SK-N-SH treated with all-trans-retinoic acid at 6 μM for 48 hours (cell line): ENCODE measurements at regions not wholly inside any gene's neighbourhood (a gene's known extent, or its start where the extent isn't known, plus 50 kb on each side); places are given as distances from the start of the nearest gene placed in this dataset.
A peak's percentile ranks its signal among the peaks of the same experiment; 100 is the strongest.

Experiments
- ATAC-seq: fragments of 200-7000 bp; cut with Tn5 transposase; 3 replicates; pipeline ENCODE4 v1.9.1; 2020; ENCODE audit warnings: mild to moderate bottlenecking, moderate library complexity
- ARNTL ChIP-seq: fragments of 450-650 bp; formaldehyde crosslinking; IDR thresholded peaks from 2 replicates; pipeline ENCODE4 v1.5.0; 2020; ENCODE audit warnings: low read depth, mild to moderate bottlenecking, moderate library complexity, borderline replicate concordance
- BACH2 ChIP-seq: fragments of 250-450 bp; sonication (Bioruptor Pico); IDR thresholded peaks from 2 replicates; pipeline ENCODE4 v1.9.0; 2021; ENCODE audit warnings: mild to moderate bottlenecking, borderline replicate concordance
- CREB5 ChIP-seq: fragments of 250-450 bp; sonication (Bioruptor Pico); IDR thresholded peaks from 2 replicates; pipeline ENCODE4 v1.5.1; 2020; ENCODE audit warnings: low read depth, mild to moderate bottlenecking, moderate library complexity
- CSDC2 ChIP-seq: fragments of 250-450 bp; sonication (Bioruptor Pico); IDR thresholded peaks from 2 replicates; pipeline ENCODE4 v1.5.0; 2020; ENCODE audit warnings: mild to moderate bottlenecking, moderate library complexity
- GLIS3 ChIP-seq: fragments of 250-450 bp; sonication (Bioruptor Pico); IDR thresholded peaks from 2 replicates; pipeline ENCODE4 v1.5.0; 2020; ENCODE audit warnings: mild to moderate bottlenecking, moderate library complexity
- OSR1 ChIP-seq: fragments of 250-450 bp; sonication (Bioruptor Pico); IDR thresholded peaks from 2 replicates; pipeline ENCODE4 v1.8.0; 2022; ENCODE audit warnings: moderate library complexity, mild to moderate bottlenecking, inconsistent platforms
- PPARA ChIP-seq: fragments of 250-450 bp; sonication (Bioruptor Pico); IDR thresholded peaks from 2 replicates; pipeline ENCODE4 v1.5.0; 2020; ENCODE audit warnings: mild to moderate bottlenecking, borderline replicate concordance
- RARB ChIP-seq: fragments of 250-450 bp; sonication (Bioruptor Pico); IDR thresholded peaks from 2 replicates; pipeline ENCODE4 v1.8.0; 2021; ENCODE audit warnings: mild to moderate bottlenecking, moderate library complexity
- SNAI2 ChIP-seq: fragments of 250-450 bp; sonication (Bioruptor Pico); IDR thresholded peaks from 2 replicates; pipeline ENCODE4 v1.5.0; 2020; ENCODE audit warnings: mild to moderate bottlenecking, moderate library complexity
- ZC3H10 ChIP-seq: fragments of 250-450 bp; sonication (Bioruptor Pico); IDR thresholded peaks from 2 replicates; pipeline ENCODE4 v1.5.1; 2021; ENCODE audit warnings: mild to moderate bottlenecking, moderate library complexity
- ZFP3 ChIP-seq: fragments of 250-450 bp; sonication (Bioruptor Pico); IDR thresholded peaks from 2 replicates; pipeline ENCODE4 v1.5.0; 2020; ENCODE audit warnings: mild to moderate bottlenecking, moderate library complexity
- ZFP30 ChIP-seq: fragments of 450-650 bp; formaldehyde crosslinking; IDR thresholded peaks from 2 replicates; pipeline ENCODE4 v1.5.0; 2022; ENCODE audit warnings: mild to moderate bottlenecking, moderate library complexity
- ZNF565 ChIP-seq: fragments of 450-650 bp; formaldehyde crosslinking; conservative IDR thresholded peaks from 2 replicates; pipeline ENCODE4 v1.5.0; 2020; ENCODE audit warnings: low read depth, mild to moderate bottlenecking, moderate library complexity
- ZNF70 ChIP-seq: fragments of 450-650 bp; formaldehyde crosslinking; IDR thresholded peaks from 2 replicates; pipeline ENCODE4 v1.5.0; 2020; ENCODE audit warnings: mild to moderate bottlenecking, moderate library complexity
- ZNF8 ChIP-seq: fragments of 450-650 bp; formaldehyde crosslinking; IDR thresholded peaks from 2 replicates; pipeline ENCODE4 v1.5.0; 2020; ENCODE audit warnings: mild to moderate bottlenecking, moderate library complexity
- TF ChIP-seq, protein P1 (sequence below): fragments of 250-450 bp; sonication (Bioruptor Pico); IDR thresholded peaks from 2 replicates; pipeline ENCODE4 v1.8.0; 2021; ENCODE audit warnings: low read depth, mild to moderate bottlenecking, moderate library complexity, borderline replicate concordance
- TF ChIP-seq, protein P2 (sequence below): fragments of 250-450 bp; sonication (Bioruptor Pico); IDR thresholded peaks from 2 replicates; pipeline ENCODE4 v1.5.0; 2020; ENCODE audit warnings: mild to moderate bottlenecking, moderate library complexity

DNA sequence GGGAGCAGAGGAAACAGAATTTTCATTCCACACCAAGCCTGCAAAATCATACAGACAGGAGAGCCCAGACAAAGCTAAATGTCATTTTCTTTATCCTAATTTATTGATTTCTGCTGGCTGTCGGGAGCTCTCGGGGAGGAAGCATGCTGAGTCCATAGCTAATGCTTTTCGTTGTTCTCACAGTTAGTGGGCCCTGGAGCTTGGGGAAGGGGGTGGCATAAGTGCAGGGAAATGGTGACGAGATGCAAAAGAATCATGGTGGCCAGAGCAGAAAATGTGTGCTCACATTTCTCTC, 202.4 kb downstream of the TOMM20 start:
- ATAC-seq, result no peak
- TF ChIP-seq, protein P1, sequence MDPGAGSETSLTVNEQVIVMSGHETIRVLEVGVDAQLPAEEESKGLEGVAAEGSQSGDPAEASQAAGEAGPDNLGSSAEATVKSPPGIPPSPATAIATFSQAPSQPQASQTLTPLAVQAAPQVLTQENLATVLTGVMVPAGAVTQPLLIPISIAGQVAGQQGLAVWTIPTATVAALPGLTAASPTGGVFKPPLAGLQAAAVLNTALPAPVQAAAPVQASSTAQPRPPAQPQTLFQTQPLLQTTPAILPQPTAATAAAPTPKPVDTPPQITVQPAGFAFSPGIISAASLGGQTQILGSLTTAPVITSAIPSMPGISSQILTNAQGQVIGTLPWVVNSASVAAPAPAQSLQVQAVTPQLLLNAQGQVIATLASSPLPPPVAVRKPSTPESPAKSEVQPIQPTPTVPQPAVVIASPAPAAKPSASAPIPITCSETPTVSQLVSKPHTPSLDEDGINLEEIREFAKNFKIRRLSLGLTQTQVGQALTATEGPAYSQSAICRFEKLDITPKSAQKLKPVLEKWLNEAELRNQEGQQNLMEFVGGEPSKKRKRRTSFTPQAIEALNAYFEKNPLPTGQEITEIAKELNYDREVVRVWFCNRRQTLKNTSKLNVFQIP (CRISPR knock-in tag), result no peak
- TF ChIP-seq ZNF8 (CRISPR knock-in tag) (no peak), ZFP30 (no peak), ARNTL (CRISPR knock-in tag) (no peak)
- TF ChIP-seq, all 23 proteins: peak for 0

GRCh38 chr1:234925440-234926263, 203.0 kb downstream of the TOMM20 start:
- ATAC-seq, result peak; percentile 98
- TF ChIP-seq ZC3H10 (CRISPR knock-in tag), result peak; percentile 62; the same call in 1 of the 2 replicates
- TF ChIP-seq RARB, result no peak
- TF ChIP-seq CSDC2, result 0 out of 2 replicates have a peak, but pooled peaks have one; percentile 69

- ATAC-seq, result no peak
- TF ChIP-seq ZFP3 (CRISPR knock-in tag), result no peak
- TF ChIP-seq, protein P1 (CRISPR knock-in tag), result no peak
- TF ChIP-seq RARB, result no peak
- TF ChIP-seq OSR1 (CRISPR knock-in tag), result no peak
- no peak for TF ChIP-seq ZC3H10 (CRISPR knock-in tag)
- no peak for TF ChIP-seq SNAI2 (CRISPR knock-in tag)
- TF ChIP-seq ZNF565, result no peak
- no peak for TF ChIP-seq PPARA
- TF ChIP-seq CREB5 (CRISPR knock-in tag), result no peak
- TF ChIP-seq CSDC2, result no peak
- no peak for TF ChIP-seq ZNF70
- TF ChIP-seq GLIS3 (CRISPR knock-in tag), result no peak
Observed at GRCh38 chr1:234924450-234925355, 203.9 kb downstream of the TOMM20 start.

DNA sequence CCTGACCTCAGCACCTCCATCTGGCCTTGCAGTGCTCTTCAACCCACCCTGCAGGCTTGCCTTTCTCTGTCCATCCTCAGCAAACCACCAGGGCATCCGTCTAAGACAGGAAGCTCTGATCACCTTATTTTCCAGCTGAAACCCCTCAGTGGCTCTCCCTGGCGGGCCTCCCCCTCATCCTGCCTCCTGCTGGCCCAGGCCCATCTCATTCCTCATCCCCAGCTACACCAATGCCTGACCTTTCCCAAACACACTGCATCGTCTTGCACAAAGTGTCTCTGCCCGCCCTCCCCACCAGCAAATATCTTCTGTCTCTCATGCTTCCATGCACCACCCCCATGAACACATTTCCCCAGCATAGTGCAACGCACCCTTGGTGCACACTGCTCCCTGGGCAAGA, 205.0 kb downstream of the TOMM20 start:
- no peak for ATAC-seq

More for the DNA sequence above, 205.0 kb downstream of the TOMM20 start:
- TF ChIP-seq, protein P2, sequence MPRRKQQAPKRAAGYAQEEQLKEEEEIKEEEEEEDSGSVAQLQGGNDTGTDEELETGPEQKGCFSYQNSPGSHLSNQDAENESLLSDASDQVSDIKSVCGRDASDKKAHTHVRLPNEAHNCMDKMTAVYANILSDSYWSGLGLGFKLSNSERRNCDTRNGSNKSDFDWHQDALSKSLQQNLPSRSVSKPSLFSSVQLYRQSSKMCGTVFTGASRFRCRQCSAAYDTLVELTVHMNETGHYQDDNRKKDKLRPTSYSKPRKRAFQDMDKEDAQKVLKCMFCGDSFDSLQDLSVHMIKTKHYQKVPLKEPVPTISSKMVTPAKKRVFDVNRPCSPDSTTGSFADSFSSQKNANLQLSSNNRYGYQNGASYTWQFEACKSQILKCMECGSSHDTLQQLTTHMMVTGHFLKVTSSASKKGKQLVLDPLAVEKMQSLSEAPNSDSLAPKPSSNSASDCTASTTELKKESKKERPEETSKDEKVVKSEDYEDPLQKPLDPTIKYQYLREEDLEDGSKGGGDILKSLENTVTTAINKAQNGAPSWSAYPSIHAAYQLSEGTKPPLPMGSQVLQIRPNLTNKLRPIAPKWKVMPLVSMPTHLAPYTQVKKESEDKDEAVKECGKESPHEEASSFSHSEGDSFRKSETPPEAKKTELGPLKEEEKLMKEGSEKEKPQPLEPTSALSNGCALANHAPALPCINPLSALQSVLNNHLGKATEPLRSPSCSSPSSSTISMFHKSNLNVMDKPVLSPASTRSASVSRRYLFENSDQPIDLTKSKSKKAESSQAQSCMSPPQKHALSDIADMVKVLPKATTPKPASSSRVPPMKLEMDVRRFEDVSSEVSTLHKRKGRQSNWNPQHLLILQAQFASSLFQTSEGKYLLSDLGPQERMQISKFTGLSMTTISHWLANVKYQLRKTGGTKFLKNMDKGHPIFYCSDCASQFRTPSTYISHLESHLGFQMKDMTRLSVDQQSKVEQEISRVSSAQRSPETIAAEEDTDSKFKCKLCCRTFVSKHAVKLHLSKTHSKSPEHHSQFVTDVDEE (CRISPR knock-in tag), result no peak
- no peak for TF ChIP-seq ZNF565
- TF ChIP-seq BACH2 (CRISPR knock-in tag), result no peak
